T-helper 1 cell treated with Interleukin-12 subunit alpha and Interleukin-12 subunit beta and Interleukin-4 antibody, amounts not matched to agents 30 μg/mL and 1 μg/mL, for 36 hours (primary cell): ENCODE measurements at regions not wholly inside any gene's neighbourhood (a gene's known extent, or its start where the extent isn't known, plus 50 kb on each side); places are given as distances from the start of the nearest gene placed in this dataset.
"Not testable (repeated sequence)": the region's sequence is repeated elsewhere in the genome, so short reads cannot be mapped to it uniquely, and the experiment has no call there.

Source experiments
- H3K27ac Mint-ChIP-seq: one replicate; pipeline ENCODE4 v1.8.0; 2021; ENCODE audit warnings: mild to moderate bottlenecking, mixed read lengths
- H3K27me3 Mint-ChIP-seq: one replicate; pipeline ENCODE4 v1.8.0; 2021; ENCODE audit warnings: low read depth, mixed read lengths
- H3K36me3 Mint-ChIP-seq: one replicate; pipeline ENCODE4 v1.8.0; 2021; ENCODE audit warnings: low read depth, mixed read lengths
- H3K4me1 Mint-ChIP-seq: one replicate; pipeline ENCODE4 v1.8.0; 2021; ENCODE audit warnings: low read depth, mixed read lengths
- H3K4me3 Mint-ChIP-seq: one replicate; pipeline ENCODE4 v1.8.0; 2021; ENCODE audit warnings: mild to moderate bottlenecking, moderate library complexity, mixed read lengths
- H3K9me3 Mint-ChIP-seq: one replicate; pipeline ENCODE4 v1.8.0; 2021; ENCODE audit warnings: mixed read lengths

DNA sequence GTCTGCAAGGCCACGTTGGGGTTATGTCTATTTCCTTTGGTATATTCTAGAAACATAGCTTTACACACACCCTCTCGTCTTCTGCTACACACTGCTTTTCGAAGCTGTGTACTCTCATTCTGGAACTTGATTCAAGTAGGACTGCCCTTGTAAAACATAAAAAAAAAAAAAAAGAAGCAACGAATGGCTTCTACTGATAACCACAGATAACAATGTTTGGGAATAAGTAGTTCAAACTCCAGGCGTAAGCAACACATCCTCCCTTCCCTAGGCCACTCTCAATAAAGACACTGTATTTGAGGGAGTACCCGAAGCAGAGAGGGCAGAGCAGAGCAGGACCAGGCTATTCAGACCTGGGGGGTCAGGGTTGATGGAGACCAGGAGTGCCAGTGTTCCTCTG is 496.7 kb downstream of the MATN1 start:
- Mint-ChIP-seq H3K4me3 (no peak overlapping the region), H3K9me3 (no peaks in the 10 kb centered on the region), H3K27me3 (no peaks in the 10 kb centered on the region), H3K27ac (no peak overlapping the region), H3K36me3 (no peaks in the 10 kb centered on the region), H3K4me1 (no peaks in the 10 kb centered on the region)

DNA sequence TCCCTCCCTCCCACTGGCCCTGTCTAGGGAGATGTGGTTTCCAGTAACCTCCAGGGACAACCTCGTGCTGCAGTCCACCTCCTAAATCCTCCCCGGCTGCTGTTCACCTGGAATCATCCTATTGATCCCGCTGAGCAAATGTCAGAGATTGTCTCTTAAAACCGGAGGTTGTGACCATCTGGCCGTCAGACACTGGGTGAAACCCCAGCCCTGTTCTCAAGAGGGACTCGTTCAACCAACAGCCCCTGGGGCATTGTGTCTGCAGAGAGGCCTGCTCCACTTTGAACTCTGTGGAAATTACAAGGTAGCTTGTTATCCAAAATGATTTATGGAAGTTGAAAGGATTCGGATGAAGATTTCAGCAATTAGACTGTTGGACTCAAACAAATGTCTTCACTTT is 498.0 kb downstream of the MATN1 start:
- Mint-ChIP-seq H3K9me3 (no peaks in the 10 kb centered on the region), H3K4me1 (no peaks in the 10 kb centered on the region), H3K27ac (no peak overlapping the region), H3K36me3 (no peaks in the 10 kb centered on the region), H3K4me3 (no peak overlapping the region), H3K27me3 (peaks cover under 1% of the 10 kb centered on the region)

DNA sequence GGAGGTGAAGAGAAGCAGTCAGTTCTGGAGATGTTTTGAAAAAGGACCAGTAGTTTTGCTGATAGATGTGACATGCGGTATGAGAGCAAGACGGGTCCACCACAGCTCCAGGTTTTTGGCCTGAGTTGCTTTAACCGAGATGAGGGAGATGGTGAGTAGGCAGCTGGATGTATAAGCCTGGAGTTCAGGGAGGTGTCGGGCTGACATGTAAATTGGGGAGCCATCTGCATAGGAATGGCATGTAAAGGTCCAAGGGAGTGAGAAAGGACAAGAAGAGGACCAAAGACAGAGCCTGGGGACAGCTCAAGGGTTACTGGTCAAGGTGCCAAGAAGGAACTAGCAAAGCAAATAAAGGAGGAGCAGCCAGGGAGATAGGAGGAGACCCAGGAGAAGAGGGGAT is 503.7 kb downstream of the MATN1 start:
- H3K9me3 Mint-ChIP-seq = no peaks in the 10 kb centered on the region
- H3K36me3 Mint-ChIP-seq = no peaks in the 10 kb centered on the region
- H3K4me3 Mint-ChIP-seq = no peak overlapping the region
- H3K4me1 Mint-ChIP-seq = no peaks in the 10 kb centered on the region
- H3K27me3 Mint-ChIP-seq = peaks cover 9% of the 10 kb centered on the region
- H3K27ac Mint-ChIP-seq = no peak overlapping the region

DNA sequence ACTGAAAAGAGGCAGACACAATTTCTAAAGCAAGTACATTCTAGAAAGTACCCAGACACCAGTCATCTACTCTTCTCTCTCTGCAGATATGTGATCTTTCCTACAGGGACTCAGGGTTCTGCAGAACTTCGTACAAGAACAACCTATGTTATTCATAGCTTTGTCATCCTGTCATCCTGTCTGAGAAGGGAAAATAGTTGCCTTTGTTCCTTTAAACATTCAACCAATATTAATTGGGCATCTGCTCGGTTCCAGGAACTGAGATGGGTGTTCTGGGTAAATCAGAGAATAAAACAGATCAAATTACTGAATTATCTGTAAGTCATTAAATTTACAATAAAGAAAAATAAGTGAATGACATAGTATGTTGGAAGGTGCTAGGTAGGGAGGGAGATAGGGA is 504.9 kb downstream of the MATN1 start:
- Mint-ChIP-seq H3K27ac (no peak overlapping the region), H3K4me3 (no peak overlapping the region), H3K9me3 (no peaks in the 10 kb centered on the region), H3K36me3 (no peaks in the 10 kb centered on the region), H3K4me1 (no peaks in the 10 kb centered on the region), H3K27me3 (peaks cover 9% of the 10 kb centered on the region)

DNA sequence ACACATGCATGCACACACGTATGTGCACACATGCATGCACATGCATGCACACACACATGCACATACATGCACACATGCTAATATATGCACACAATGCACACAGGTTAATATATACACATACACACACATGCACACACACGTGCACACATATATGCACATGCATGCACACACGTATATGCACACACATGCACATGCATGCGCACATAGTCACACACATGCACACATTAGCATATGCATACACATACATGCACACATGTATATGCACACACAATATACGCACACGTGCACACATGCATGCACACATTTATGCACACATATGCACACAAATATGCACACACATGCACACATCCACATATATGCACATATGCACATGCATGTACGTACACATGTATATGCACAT is 506.8 kb downstream of the MATN1 start:
- Mint-ChIP-seq H3K27me3 (peaks cover 9% of the 10 kb centered on the region), H3K4me1 (no peaks in the 10 kb centered on the region), H3K27ac (no peak overlapping the region), H3K9me3 (no peaks in the 10 kb centered on the region), H3K4me3 (no peak overlapping the region), H3K36me3 (no peaks in the 10 kb centered on the region)

DNA sequence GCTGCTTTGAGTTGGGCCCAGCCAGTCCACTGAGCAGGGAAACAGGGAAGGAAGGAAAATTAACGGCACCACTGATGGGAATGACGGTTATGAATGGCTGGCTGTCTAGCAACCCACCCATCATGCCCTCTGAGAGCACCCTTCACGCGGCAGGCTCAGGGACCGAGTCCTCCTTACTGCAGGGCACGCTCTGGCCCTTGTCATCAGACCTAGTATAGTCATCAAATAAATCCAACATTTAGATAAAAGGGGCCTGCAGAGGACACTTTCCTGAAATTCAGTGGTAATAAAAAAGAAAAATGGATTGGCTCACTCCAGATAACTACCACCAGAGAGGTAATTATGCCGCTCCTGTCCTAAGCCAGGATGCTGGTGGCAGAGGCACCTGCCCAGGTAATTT is 509.4 kb downstream of the MATN1 start:
- H3K27ac Mint-ChIP-seq = no peak overlapping the region
- H3K4me3 Mint-ChIP-seq = no peak overlapping the region
- no peaks in the 10 kb centered on the region for H3K36me3 Mint-ChIP-seq
- H3K4me1 Mint-ChIP-seq = no peaks in the 10 kb centered on the region
- H3K9me3 Mint-ChIP-seq = no peaks in the 10 kb centered on the region
- H3K27me3 Mint-ChIP-seq = peaks cover 12% of the 10 kb centered on the region

DNA sequence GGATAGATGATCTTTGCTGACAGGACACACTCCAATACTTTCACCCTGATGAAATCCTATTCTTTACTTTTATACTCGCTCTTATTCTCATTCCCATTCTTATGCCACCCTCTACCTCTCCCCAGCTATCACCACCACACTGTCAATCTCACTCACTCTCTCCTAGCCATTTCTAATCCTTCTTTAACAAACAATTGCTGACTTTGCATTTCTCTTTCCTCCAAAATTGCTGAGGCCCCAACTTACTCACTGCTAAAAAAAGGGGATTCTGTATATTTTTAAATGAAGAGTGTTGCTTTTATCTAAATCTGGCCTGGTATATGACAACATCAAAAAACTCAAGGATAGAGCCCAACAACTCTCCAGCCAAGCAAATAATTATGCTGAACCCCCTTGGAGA is 515.4 kb downstream of the MATN1 start:
- not testable (repeated sequence) for H3K36me3 Mint-ChIP-seq, H3K4me1 Mint-ChIP-seq, H3K27ac Mint-ChIP-seq, H3K9me3 Mint-ChIP-seq, H3K4me3 Mint-ChIP-seq
- H3K27me3 Mint-ChIP-seq = peaks cover 12% of the 10 kb centered on the region

DNA sequence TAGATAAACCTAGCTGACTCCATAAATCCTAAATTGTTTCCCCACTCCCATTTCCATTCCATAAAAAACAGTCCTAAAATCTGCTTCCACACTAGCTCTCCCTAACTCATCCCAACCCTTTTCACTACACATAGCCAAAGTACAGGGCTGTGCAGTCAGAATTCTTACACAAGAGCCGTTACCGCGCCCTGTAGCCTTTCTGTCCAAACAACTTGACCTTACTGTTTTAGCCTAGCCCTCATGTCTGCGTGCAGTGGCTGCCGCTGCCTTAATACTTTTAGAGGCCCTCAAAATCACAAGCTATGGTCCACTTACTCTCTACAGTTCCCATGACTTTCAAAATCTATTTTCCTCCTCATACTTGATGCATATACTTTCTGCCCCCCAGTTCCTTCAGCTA is 516.8 kb downstream of the MATN1 start:
- H3K36me3 Mint-ChIP-seq, H3K4me3 Mint-ChIP-seq, H3K27ac Mint-ChIP-seq, H3K4me1 Mint-ChIP-seq, H3K9me3 Mint-ChIP-seq: not testable (repeated sequence)
- H3K27me3 Mint-ChIP-seq = peaks cover 12% of the 10 kb centered on the region

DNA sequence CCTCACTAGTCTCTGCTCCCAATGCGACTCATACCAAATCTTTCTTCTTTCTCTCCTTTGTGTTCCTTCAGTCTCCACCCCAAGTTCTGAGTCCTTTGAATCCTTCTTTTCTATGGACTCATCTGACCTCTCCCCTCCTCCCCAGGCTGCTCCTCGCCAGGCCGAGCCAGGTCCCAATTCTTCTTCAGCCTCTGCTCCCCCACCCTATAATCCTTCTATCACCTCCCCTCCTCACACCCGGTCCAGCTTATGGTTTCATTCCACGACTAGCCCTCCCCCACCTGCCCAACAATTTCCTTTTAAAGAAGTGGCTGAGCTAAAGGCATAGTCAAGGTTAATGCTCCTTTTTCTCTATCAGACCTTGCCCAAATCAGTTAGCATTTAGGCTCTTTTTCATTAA is 518.5 kb downstream of the MATN1 start:
- not testable (repeated sequence) for H3K36me3 Mint-ChIP-seq, H3K9me3 Mint-ChIP-seq, H3K4me3 Mint-ChIP-seq, H3K27me3 Mint-ChIP-seq, H3K4me1 Mint-ChIP-seq, H3K27ac Mint-ChIP-seq

DNA sequence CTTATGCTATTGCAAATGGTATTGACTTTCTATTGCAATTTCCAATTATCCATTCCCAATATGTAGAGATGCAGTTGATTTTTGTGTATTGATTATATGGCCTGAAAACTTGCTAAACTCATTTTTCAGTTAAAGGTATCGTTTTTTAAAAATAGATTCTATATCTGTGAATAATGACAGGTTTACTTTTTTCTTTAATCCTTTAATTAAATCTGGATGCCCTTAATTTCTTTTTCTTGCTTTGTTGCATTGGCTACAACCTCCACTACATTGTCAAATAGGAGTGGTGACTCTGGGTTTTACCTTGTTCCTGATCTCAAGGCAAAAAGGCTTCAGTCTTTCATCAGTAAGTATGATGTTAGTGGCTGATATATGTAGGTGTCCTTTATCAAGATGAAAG is 522.4 kb downstream of the MATN1 start:
- Mint-ChIP-seq H3K36me3 (no peaks in the 10 kb centered on the region), H3K4me3 (no peak overlapping the region), H3K4me1 (peaks cover 1% of the 10 kb centered on the region), H3K9me3 (no peaks in the 10 kb centered on the region), H3K27ac (no peak overlapping the region), H3K27me3 (peaks cover 12% of the 10 kb centered on the region)

DNA sequence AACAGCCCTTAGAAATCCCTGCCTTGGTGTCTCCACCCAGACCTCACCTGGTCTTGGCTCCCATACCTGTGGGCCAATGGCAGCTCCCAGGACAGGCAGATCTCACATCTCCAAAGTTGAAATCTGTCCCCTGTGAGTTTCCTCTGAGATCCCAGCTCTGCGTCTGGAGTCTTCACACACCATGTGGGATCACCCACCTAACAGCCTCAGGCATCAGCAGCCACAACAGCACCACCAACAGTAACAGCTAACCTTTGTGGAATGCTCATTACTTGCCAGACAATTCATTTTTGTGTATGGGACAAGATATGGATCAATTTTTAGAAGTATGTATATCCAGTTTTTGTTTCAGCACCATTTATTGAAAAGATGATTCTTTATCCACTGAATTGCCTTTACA is 523.2 kb downstream of the MATN1 start:
- H3K27ac Mint-ChIP-seq = no peak overlapping the region
- no peak overlapping the region for H3K4me3 Mint-ChIP-seq
- H3K4me1 Mint-ChIP-seq = peaks cover 2% of the 10 kb centered on the region
- no peaks in the 10 kb centered on the region for H3K9me3 Mint-ChIP-seq
- H3K27me3 Mint-ChIP-seq = peaks cover 12% of the 10 kb centered on the region
- H3K36me3 Mint-ChIP-seq = no peaks in the 10 kb centered on the region

DNA sequence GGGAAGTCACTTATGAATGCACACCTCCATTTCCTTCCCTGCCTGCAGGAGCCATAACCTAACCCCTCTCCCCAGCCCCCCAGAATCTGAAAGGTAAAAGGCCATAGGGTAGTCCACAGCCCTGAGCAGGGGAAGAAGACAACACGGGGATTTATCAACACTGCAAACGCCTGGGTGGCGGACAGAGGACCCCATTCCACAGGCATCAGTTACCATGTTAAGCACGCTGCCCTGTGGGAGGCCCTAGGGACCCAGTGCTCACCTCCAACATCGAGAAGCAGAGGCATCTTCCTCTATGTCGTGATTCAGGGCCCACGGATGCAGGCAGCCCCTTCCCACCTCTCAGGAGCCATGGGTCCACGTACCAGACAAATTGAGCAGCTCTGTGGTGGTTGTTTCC is 523.8 kb downstream of the MATN1 start:
- Mint-ChIP-seq H3K27me3 (peaks cover 12% of the 10 kb centered on the region), H3K4me3 (no peak overlapping the region), H3K27ac (no peak overlapping the region), H3K36me3 (no peaks in the 10 kb centered on the region), H3K4me1 (peaks cover 4% of the 10 kb centered on the region), H3K9me3 (no peaks in the 10 kb centered on the region)

DNA sequence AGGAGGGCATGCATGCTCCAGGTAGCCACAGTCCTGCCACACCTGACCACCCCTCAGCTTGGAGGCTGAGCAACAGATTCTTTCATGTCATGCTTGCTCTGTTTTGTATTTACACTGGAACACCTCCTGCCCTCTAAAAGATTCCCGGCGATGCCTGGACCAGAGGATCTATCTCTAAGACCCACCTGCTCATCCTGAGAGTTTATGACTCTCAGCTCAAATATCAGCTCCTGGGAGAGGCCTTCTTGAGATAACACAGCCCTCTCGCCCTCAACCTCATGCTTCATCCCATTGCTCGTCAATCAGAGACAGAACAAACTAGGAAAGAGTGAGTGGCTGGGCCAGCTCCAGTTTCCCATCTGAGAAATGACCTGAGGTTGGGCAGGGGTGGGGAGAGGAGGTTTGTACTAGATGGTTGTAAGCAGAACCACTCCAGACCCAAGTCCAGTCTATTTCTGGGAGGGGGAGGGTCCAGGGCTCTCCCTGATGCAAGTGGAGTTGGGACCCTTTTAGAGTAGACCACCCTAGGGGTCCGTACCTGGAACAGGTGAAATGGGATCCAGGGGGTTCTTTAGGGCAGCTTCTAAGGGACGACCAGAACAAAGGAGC is 524.5 kb downstream of the MATN1 start:
- Mint-ChIP-seq H3K27ac (no peak overlapping the region), H3K4me1 (peaks cover 4% of the 10 kb centered on the region), H3K4me3 (no peak overlapping the region), H3K27me3 (peaks cover 12% of the 10 kb centered on the region), H3K36me3 (no peaks in the 10 kb centered on the region), H3K9me3 (no peaks in the 10 kb centered on the region)

DNA sequence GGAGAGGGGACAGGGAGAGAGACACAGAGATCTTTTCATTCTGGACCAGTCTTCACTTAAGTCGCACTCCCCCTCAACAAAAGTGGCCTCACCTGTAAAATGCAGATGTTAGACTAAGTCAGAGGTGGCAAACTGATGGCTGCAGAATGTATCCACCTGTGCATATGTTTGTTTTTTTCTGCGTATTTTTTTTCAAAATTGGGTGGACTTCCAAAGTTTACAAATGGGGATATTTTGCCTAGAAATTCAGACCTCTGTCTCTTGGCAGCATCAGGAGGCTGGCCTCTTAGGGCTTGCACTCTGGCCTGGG is 525.0 kb downstream of the MATN1 start:
- no peaks in the 10 kb centered on the region for H3K9me3 Mint-ChIP-seq
- no peak overlapping the region for H3K27ac Mint-ChIP-seq
- H3K27me3 Mint-ChIP-seq = peaks cover 12% of the 10 kb centered on the region
- no peak overlapping the region for H3K4me3 Mint-ChIP-seq
- peaks cover 8% of the 10 kb centered on the region for H3K4me1 Mint-ChIP-seq
- H3K36me3 Mint-ChIP-seq = no peaks in the 10 kb centered on the region

DNA sequence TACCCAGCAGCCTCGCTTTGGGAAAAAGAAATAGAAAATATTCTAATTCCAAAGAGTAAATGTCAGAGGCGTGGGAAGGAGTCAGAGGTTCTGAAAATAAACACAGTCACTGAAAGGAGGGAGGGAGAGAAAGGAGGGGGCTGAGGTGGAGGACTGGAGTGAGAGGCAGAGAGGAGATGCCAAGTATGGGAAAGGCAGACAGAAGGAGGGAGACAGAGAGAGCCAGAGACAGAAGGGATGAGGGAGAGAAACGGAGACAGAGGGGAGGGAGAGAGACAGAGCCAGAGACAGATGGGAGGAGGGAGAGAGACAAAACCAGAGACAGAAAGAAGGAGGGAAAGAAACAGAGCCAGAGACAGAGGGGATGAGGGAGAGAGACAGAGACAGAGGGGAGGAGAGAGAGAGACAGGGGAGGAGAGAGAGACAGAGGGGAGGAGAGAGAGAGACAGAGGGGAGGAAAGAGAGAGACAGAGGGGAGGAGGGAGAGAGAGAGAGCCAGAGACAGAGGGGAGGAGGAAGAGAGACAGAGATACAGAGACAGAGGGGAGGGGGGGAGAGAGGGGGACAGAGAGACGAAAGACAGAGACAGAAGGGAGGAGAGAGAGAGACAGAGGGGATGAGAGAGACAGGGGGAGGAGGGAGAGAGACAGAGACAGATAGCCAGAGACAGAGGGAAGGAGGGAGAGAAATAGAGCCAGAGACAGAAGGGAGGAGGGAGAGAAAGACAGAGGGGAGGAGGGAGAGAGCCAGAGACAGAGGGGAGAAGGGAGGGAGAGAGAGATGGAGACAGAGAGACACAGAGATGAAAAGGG is 525.5 kb downstream of the MATN1 start:
- Mint-ChIP-seq H3K4me3 (no peak overlapping the region), H3K9me3 (no peaks in the 10 kb centered on the region), H3K27ac (no peak overlapping the region), H3K36me3 (peaks cover under 1% of the 10 kb centered on the region), H3K4me1 (peaks cover 9% of the 10 kb centered on the region), H3K27me3 (peaks cover 12% of the 10 kb centered on the region)
